HepG2 (cell line): ENCODE measurements at regions not wholly inside any gene's neighbourhood (a gene's known extent, or its start where the extent isn't known, plus 50 kb on each side); places are given as distances from the start of the nearest gene placed in this dataset.

Experiments used
- ARHGAP35 ChIP-seq: sonication (generic); formaldehyde crosslinking; IDR thresholded peaks from 2 replicates; pipeline ENCODE4 v1.9.0; 2022; ENCODE audit warnings: mild to moderate bottlenecking, inconsistent platforms, moderate library complexity, missing genetic modification reagents, borderline replicate concordance
- CTCF ChIP-seq: sonication (generic); formaldehyde crosslinking; IDR thresholded peaks from 2 replicates; pipeline ENCODE4 v1.5.0; 2020; ENCODE audit warnings: mild to moderate bottlenecking, missing genetic modification reagents, moderate library complexity
- EP300 ChIP-seq, 3 experiments: sonication (generic) in 1 of 3; formaldehyde crosslinking in 1 of 3; IDR thresholded peaks; 2 replicates each; pipeline versions ENCODE4 v1.5.1 to v1.6.1; 2011 to 2020; ENCODE audit warnings: low read depth in 2 of 3, low read length in 2 of 3, borderline replicate concordance in 1 of 3, improper control_type of control experiment in 1 of 3, mild to moderate bottlenecking in 1 of 3, missing genetic modification reagents in 1 of 3, moderate library complexity in 1 of 3
- GLMP ChIP-seq: sonication (generic); formaldehyde crosslinking; IDR thresholded peaks from 2 replicates; pipeline ENCODE4 v1.9.0; 2021; ENCODE audit warnings: missing genetic modification reagents, mild to moderate bottlenecking, borderline replicate concordance
- HINFP ChIP-seq: sonication (generic); formaldehyde crosslinking; IDR thresholded peaks from 2 replicates; pipeline ENCODE4 v1.4.0; 2020; ENCODE audit warnings: low read depth, mild to moderate bottlenecking, missing genetic modification reagents
- HMGXB4 ChIP-seq, 2 experiments: sonication (generic) in 1 of 2; formaldehyde crosslinking in 1 of 2; IDR thresholded peaks; 2 replicates each; pipeline versions ENCODE4 v1.4.0 to v1.6.1; 2018 to 2020; ENCODE audit warnings: missing genetic modification reagents in 2 of 2, borderline replicate concordance in 1 of 2, low read depth in 1 of 2, mild to moderate bottlenecking in 1 of 2, missing biosample characterization in 1 of 2
- ISL2 ChIP-seq: sonication (generic); formaldehyde crosslinking; IDR thresholded peaks from 2 replicates; pipeline ENCODE4 v1.5.0; 2020; ENCODE audit warnings: missing genetic modification reagents
- MTA1 ChIP-seq: sonication (generic); formaldehyde crosslinking; IDR thresholded peaks from 2 replicates; pipeline ENCODE4 v1.4.0; 2020; ENCODE audit warnings: missing genetic modification reagents, mild to moderate bottlenecking, borderline replicate concordance
- RAD51 ChIP-seq: fragments of 450-650 bp; IDR thresholded peaks from 2 replicates; pipeline ENCODE4 v1.6.1; 2016; ENCODE audit warnings: borderline replicate concordance
- SRSF9 ChIP-seq: fragments of 200-400 bp; formaldehyde crosslinking; IDR thresholded peaks from 2 replicates; pipeline ENCODE4 v1.6.1; 2018; ENCODE audit warnings: borderline replicate concordance, mild to moderate bottlenecking, low read depth, low read length; ENCODE audit not compliant: insufficient read depth, poor library complexity, severe bottlenecking
- UBTF ChIP-seq: sonication (generic); formaldehyde crosslinking; IDR thresholded peaks from 2 replicates; pipeline ENCODE4 v1.4.0; 2020; ENCODE audit warnings: mild to moderate bottlenecking, missing genetic modification reagents
- ZBTB33 ChIP-seq: sonication (generic); formaldehyde crosslinking; IDR thresholded peaks from 2 replicates; pipeline ENCODE4 v1.4.0; 2020; ENCODE audit warnings: missing genetic modification reagents
- ZBTB8A ChIP-seq: sonication (generic); formaldehyde crosslinking; IDR thresholded peaks from 2 replicates; pipeline ENCODE4 v1.4.0; 2020; ENCODE audit warnings: mild to moderate bottlenecking, low read depth, missing genetic modification reagents, borderline replicate concordance
- ZNF274 ChIP-seq: sonication (generic); formaldehyde crosslinking; IDR thresholded peaks from 2 replicates; pipeline ENCODE4 v1.5.1; 2020; ENCODE audit warnings: mild to moderate bottlenecking, missing genetic modification reagents

- no peak for TF ChIP-seq MTA1
- no peak for TF ChIP-seq CTCF (CRISPR knock-in tag)
- TF ChIP-seq ISL2 (CRISPR knock-in tag): no peak
- TF ChIP-seq ZNF274: no peak
- TF ChIP-seq HMGXB4 (CRISPR knock-in tag; IDR thresholded peaks at IDR 0.05; ENCODE audit: borderline replicate concordance in 1 of 2, low read depth in 1 of 2): no peak
- no peak for TF ChIP-seq ZBTB8A (CRISPR knock-in tag)
- no peak for TF ChIP-seq UBTF
- no peak for TF ChIP-seq GLMP (CRISPR knock-in tag)
- TF ChIP-seq HINFP: no peak
- no peak for TF ChIP-seq RAD51
- TF ChIP-seq ARHGAP35 (CRISPR knock-in tag): no peak
- TF ChIP-seq ZBTB33 (CRISPR knock-in tag): no peak
- TF ChIP-seq EP300 (IDR thresholded peaks at IDR 0.05; ENCODE audit: low read depth in 2 of 2, low read length in 2 of 2): no peak
- no peak for TF ChIP-seq EP300 (CRISPR knock-in tag; IDR thresholded peaks at IDR 0.05; ENCODE audit: borderline replicate concordance)
- no peak for TF ChIP-seq SRSF9
Measured at GRCh38 chr6:141724731-141725130, 408.0 kb upstream of the GJE1 start.
